Parathyroid adenoma (tissue), 2 donors: ENCODE measurements at regions not wholly inside any gene's neighbourhood (a gene's known extent, or its start where the extent isn't known, plus 50 kb on each side); places are given as distances from the start of the nearest gene placed in this dataset.

Source experiments
- H2AFZ ChIP-seq: fragments of 300-600 bp; sonication (generic); one replicate; pipeline ENCODE4 v1.7.0; 2017; ENCODE audit warnings: antibody characterized with exemption, mild to moderate bottlenecking
- H3K27ac ChIP-seq: fragments of 300-600 bp; sonication (generic); one replicate; pipeline ENCODE4 v1.7.0; 2017
- H3K27me3 ChIP-seq: fragments of 300-600 bp; sonication (generic); one replicate; pipeline ENCODE4 v1.7.0; 2017; ENCODE audit warnings: low read length; ENCODE audit not compliant: control insufficient read depth, insufficient read depth
- H3K36me3 ChIP-seq: fragments of 300-600 bp; sonication (generic); one replicate; pipeline ENCODE4 v1.7.0; 2017; ENCODE audit warnings: low read length; ENCODE audit not compliant: control insufficient read depth, insufficient read depth
- H3K4me1 ChIP-seq: fragments of 300-600 bp; sonication (generic); one replicate; pipeline ENCODE4 v1.7.0; 2017; ENCODE audit warnings: control low read depth
- H3K4me2 ChIP-seq: fragments of 300-600 bp; sonication (generic); one replicate; pipeline ENCODE4 v1.7.0; 2017; ENCODE audit warnings: low read length
- H3K4me3 ChIP-seq: fragments of 300-600 bp; sonication (generic); one replicate; pipeline ENCODE4 v1.7.0; 2017; ENCODE audit warnings: low read depth, low read length
- H3K79me2 ChIP-seq: fragments of 300-600 bp; sonication (generic); one replicate; pipeline ENCODE4 v1.7.0; 2017; ENCODE audit warnings: control low read depth
- H3K9ac ChIP-seq: fragments of 300-600 bp; sonication (generic); one replicate; pipeline ENCODE4 v1.7.0; 2017; ENCODE audit warnings: mild to moderate bottlenecking
- H3K9me3 ChIP-seq: fragments of 300-600 bp; sonication (generic); one replicate; pipeline ENCODE4 v1.7.0; 2017; ENCODE audit warnings: low read length; ENCODE audit not compliant: control insufficient read depth
- TF ChIP-seq, protein P1 (sequence below): fragments of 300-600 bp; sonication (generic); IDR thresholded peaks from one replicate; pipeline ENCODE4 v1.7.0; 2017; ENCODE audit warnings: antibody characterized with exemption, mild to moderate bottlenecking
- donor health status: primary hyperparathyroidism.

DNA sequence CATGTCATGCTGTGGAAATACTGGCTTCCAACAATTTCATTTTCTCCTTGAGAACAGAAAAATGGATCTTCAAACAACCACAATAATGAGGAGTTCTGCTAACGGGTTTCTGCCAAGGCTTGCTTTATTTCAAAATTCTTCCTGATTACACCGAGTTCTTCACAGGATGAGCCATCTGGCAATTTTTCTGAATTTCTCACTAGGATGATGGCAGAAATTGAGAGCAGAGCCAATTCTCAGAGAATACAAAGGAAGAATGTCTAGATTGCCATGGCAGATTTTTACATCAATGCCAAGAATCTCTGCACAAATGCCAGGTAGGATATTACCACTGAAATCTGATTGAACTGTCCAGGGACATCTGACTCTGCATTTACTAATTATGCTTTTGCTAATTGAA lies 619.0 kb upstream of the CHRM3 start:
- Histone ChIP-seq H3K9me3 (no peaks in the 10 kb centered on the region), H3K79me2 (no peaks in the 10 kb centered on the region), H3K4me1 (no peaks in the 10 kb centered on the region), H3K36me3 (no peaks in the 10 kb centered on the region), H3K4me2 (no peak overlapping the region), H3K4me3 (no peak overlapping the region), H3K27me3 (no peaks in the 10 kb centered on the region), H2AFZ (no peak overlapping the region), H3K27ac (no peak overlapping the region), H3K9ac (no peak overlapping the region)
- TF ChIP-seq, protein P1, sequence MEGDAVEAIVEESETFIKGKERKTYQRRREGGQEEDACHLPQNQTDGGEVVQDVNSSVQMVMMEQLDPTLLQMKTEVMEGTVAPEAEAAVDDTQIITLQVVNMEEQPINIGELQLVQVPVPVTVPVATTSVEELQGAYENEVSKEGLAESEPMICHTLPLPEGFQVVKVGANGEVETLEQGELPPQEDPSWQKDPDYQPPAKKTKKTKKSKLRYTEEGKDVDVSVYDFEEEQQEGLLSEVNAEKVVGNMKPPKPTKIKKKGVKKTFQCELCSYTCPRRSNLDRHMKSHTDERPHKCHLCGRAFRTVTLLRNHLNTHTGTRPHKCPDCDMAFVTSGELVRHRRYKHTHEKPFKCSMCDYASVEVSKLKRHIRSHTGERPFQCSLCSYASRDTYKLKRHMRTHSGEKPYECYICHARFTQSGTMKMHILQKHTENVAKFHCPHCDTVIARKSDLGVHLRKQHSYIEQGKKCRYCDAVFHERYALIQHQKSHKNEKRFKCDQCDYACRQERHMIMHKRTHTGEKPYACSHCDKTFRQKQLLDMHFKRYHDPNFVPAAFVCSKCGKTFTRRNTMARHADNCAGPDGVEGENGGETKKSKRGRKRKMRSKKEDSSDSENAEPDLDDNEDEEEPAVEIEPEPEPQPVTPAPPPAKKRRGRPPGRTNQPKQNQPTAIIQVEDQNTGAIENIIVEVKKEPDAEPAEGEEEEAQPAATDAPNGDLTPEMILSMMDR: no peak

DNA sequence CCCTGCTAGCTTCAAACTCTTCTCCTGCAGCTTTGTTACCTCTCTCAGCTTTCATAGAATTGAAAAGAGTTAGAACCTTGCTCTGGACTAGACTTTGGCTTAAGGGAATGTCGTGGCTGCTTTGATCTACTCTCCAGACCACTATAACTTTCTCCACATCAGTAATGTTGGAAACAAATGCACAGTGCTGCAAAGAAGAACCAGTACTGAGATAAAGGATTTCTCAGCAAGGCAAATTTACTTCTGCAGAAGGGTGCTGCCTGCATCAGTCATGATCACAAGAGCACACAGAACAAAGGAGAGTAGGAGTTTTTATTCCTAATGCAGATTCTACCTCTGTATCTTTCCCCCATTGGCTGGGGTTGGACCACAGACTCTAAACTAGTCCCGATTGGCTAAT lies 621.6 kb upstream of the CHRM3 start:
- H2AFZ ChIP-seq: no peak overlapping the region
- no peak overlapping the region for H3K4me2 ChIP-seq
- TF ChIP-seq, protein P1: no peak
- no peaks in the 10 kb centered on the region for H3K9me3 ChIP-seq
- H3K4me3 ChIP-seq: no peak overlapping the region
- H3K27me3 ChIP-seq: no peaks in the 10 kb centered on the region
- no peaks in the 10 kb centered on the region for H3K36me3 ChIP-seq
- H3K9ac ChIP-seq: no peak overlapping the region
- no peaks in the 10 kb centered on the region for H3K79me2 ChIP-seq
- H3K27ac ChIP-seq: no peak overlapping the region
- H3K4me1 ChIP-seq: no peaks in the 10 kb centered on the region

DNA sequence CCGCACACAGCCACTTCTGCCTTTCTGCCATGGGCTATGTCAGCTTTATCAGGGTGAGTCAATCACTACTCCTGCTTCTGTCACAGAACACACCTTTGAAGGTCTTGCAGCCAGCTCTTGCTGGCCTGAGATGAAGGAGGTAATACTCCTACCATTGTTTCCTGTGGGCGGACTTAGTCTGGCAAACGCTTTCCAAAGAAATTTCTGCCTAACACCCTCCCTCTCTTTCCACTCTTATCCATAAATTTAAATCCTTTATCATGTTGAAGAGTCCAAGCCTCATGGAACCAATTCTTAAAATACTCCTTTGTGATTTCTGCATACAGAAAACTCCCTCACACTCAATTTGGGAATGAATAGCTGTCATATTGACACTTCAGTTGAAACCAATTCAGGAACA lies 633.1 kb upstream of the CHRM3 start:
- Histone ChIP-seq H3K27me3 (no peaks in the 10 kb centered on the region), H3K4me1 (no peaks in the 10 kb centered on the region), H3K79me2 (no peaks in the 10 kb centered on the region), H3K4me2 (no peak overlapping the region), H3K9me3 (no peaks in the 10 kb centered on the region), H3K4me3 (no peak overlapping the region), H3K36me3 (no peaks in the 10 kb centered on the region), H2AFZ (no peak overlapping the region), H3K9ac (no peak overlapping the region), H3K27ac (no peak overlapping the region)
- TF ChIP-seq, protein P1: no peak

DNA sequence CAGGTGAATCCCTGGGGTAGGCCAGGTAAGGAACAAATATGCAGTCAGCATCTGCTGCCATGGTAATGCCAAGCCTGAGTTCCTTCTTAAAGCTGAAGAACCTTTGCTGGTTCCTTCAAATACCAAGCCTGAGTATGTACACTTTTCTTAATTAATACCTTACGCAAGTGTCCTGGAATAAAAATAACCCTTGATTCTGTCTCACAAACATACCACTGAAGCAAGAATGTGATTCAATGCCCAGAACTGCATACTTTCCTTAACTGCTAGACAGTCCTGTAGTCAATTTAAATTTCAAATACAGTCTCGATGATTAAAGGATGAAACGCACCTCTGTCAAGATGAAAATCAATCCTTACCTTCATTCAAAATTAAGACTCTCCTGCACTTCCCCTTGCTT lies 634.0 kb upstream of the CHRM3 start:
- H3K79me2 ChIP-seq: no peaks in the 10 kb centered on the region
- H3K4me3 ChIP-seq: no peak overlapping the region
- no peak overlapping the region for H3K9ac ChIP-seq
- H2AFZ ChIP-seq: no peak overlapping the region
- no peaks in the 10 kb centered on the region for H3K27me3 ChIP-seq
- no peaks in the 10 kb centered on the region for H3K36me3 ChIP-seq
- TF ChIP-seq, protein P1: no peak
- no peaks in the 10 kb centered on the region for H3K4me1 ChIP-seq
- H3K4me2 ChIP-seq: no peak overlapping the region
- no peak overlapping the region for H3K27ac ChIP-seq
- H3K9me3 ChIP-seq: no peaks in the 10 kb centered on the region

DNA sequence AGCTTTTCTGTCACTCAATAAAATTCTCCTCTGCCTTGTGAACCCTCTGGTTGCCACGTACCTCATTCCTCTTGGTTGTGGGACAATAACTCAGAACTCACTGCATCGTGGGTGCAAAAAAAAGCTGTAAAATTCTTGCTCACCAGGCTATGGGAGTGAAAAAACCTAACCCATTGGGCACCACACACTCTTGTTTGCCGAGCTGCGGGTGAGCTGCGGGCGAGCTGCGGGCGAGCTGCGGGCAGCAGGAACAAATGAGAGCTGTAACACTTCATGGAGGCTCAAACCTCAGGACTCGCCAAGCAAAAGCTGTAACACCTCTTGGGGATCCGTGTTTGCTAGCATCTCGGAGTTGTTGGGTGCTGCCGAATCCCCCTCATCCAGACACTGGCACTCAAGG lies 641.3 kb upstream of the CHRM3 start:
- no peaks in the 10 kb centered on the region for H3K4me1 ChIP-seq
- no peak overlapping the region for H3K27ac ChIP-seq
- H3K9ac ChIP-seq: no peak overlapping the region
- H3K4me2 ChIP-seq: no peak overlapping the region
- H3K36me3 ChIP-seq: no peaks in the 10 kb centered on the region
- no peak overlapping the region for H3K4me3 ChIP-seq
- H3K9me3 ChIP-seq: no peaks in the 10 kb centered on the region
- H3K27me3 ChIP-seq: no peaks in the 10 kb centered on the region
- TF ChIP-seq, protein P1: no peak
- H3K79me2 ChIP-seq: no peaks in the 10 kb centered on the region
- no peak overlapping the region for H2AFZ ChIP-seq
